ENCODE measurements at regions not wholly inside any gene's neighbourhood (a gene's known extent, or its start where the extent isn't known, plus 50 kb on each side); places are given as distances from the start of the nearest gene placed in this dataset. TPM values are rescaled to one million over a fixed set of nuclear protein-coding genes. Genes with fewer than 3 reads are reported as not detected.

DNA sequence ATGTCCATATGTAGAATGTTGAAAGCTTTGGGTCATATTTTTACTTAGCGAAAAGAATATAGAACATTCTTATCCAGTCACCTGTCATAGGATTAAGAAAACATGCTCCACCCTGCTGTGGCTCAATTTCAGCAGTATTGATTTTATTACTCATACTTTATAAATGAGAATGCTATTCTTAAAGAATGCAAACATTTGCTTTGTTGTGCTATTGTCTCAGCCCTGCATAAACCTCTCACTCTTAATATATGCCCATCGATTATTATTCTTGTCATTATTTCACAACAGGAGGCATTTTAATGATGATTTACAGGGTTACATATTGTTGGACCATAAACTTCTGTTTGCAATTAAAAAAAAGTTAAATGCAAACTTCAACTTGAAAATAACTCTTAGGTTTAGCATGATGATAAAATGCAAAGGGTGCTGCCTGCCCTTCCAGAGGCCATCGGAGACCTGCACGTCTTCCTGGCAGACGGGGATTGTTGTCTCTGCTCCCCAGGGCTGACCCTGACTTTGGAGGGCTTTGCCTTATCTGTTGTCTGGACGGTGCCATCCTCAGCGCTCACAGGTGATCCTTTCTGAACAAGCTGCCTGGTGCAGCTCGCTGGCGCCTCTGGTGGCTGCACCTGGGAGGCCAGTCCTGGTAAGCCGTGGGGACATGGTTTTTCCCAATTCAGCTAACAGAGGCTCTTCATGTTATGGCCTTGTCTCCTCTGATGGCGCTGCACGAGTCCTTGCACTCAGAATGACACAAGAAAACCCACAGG, 50.0 kb upstream of the SHH start:
- H2AK5ac ChIP-seq (ENCODE audit: low read length, severe bottlenecking) = no peak overlapping the region
- no peak overlapping the region for H2BK120ac ChIP-seq (ENCODE audit: low read depth, low read length)
- H3K4me1 ChIP-seq (ENCODE audit: control insufficient read depth, insufficient read depth, low read depth, low read length) = peaks cover 13% of the 10 kb centered on the region
- 79% methylated on average over 10 of the region's 12 CpGs for WGBS
- H3K36me3 ChIP-seq (ENCODE audit: control insufficient read depth in 1 of 2, insufficient read depth in 2 of 2, low read depth in 1 of 2, low read length in 2 of 2) = no peaks in the 10 kb centered on the region
- no peak overlapping the region for H4K91ac ChIP-seq (ENCODE audit: low read length)
- H3K4me2 ChIP-seq (ENCODE audit: low read length, poor library complexity, severe bottlenecking) = no peak overlapping the region
- no peak overlapping the region for H4K8ac ChIP-seq (ENCODE audit: low read length)
- no peak overlapping the region for H3K23ac ChIP-seq (ENCODE audit: low read length in 2 of 2)
- no peaks in the 10 kb centered on the region for H3K79me1 ChIP-seq (replicated peaks; ENCODE audit: low read length, poor library complexity, severe bottlenecking)
- DNase-seq = no peak
- no peak overlapping the region for H2AFZ ChIP-seq (ENCODE audit: low read depth, low read length)
- no peak overlapping the region for H3K9ac ChIP-seq (ENCODE audit: low read length)
- no peak overlapping the region for H3K4me3 ChIP-seq (ENCODE audit: insufficient read depth in 1 of 2, low read depth in 1 of 2, low read length in 2 of 2)
- no peak overlapping the region for H3K18ac ChIP-seq (ENCODE audit: low read depth in 1 of 2, low read length in 2 of 2)
- no peak overlapping the region for H3K14ac ChIP-seq (ENCODE audit: low read length in 2 of 2)
- H3K4ac ChIP-seq (ENCODE audit: low read depth in 1 of 2, low read length in 2 of 2) = no peak overlapping the region
- no peak overlapping the region for H2BK5ac ChIP-seq (ENCODE audit: low read depth, low read length, poor library complexity, severe bottlenecking)
- peaks cover 7 to 20% of the 10 kb centered on the region in 2 experiments for H3K27me3 ChIP-seq (ENCODE audit: control insufficient read depth in 1 of 2, insufficient read depth in 1 of 2, low read length in 2 of 2)
- H2BK15ac ChIP-seq (ENCODE audit: low read depth, poor library complexity, severe bottlenecking) = no peak overlapping the region
- no peak overlapping the region for H2BK12ac ChIP-seq (ENCODE audit: low read length in 2 of 2)
- H3K9me3 ChIP-seq (ENCODE audit: control insufficient read depth, low read length) = no peaks in the 10 kb centered on the region
- no peak overlapping the region for H3K27ac ChIP-seq (ENCODE audit: low read length, poor library complexity, severe bottlenecking)

Small RNA genes lying in the stretch of these regions (small RNA-seq; reads per million reads assigned to genes)
- gene AC093813.1 (ENCODE audit: low read depth) (not detected), gene RF00019 (ENCODE audit: low read depth) (not detected)

Data from mesenchymal stem cell (in vitro differentiated cells and primary cell).